ENCODE measurements at regions not wholly inside any gene's neighbourhood (a gene's known extent, or its start where the extent isn't known, plus 50 kb on each side); places are given as distances from the start of the nearest gene placed in this dataset.

- H3K4me1 ChIP-seq (ENCODE audit: control insufficient read depth, insufficient read depth, low read length, poor library complexity, severe bottlenecking): no peaks in the 10 kb centered on the region
- H3K9me3 ChIP-seq (ENCODE audit: control insufficient read depth, low read length): no peaks in the 10 kb centered on the region
- DNase-seq: no peak
- no peaks in the 10 kb centered on the region for H3K27me3 ChIP-seq (replicated peaks; ENCODE audit: control insufficient read depth, insufficient read depth, low read length, poor library complexity, severe bottlenecking)
- no peak overlapping the region for H3K27ac ChIP-seq (ENCODE audit: insufficient read depth, low read length, poor library complexity, severe bottlenecking)
- H3K36me3 ChIP-seq (ENCODE audit: control insufficient read depth, insufficient read depth, low read length): no peaks in the 10 kb centered on the region
- no peak overlapping the region for H3K4me3 ChIP-seq (ENCODE audit: insufficient read depth, low read depth, low read length, poor library complexity, severe bottlenecking)
These were observed 252.5 kb downstream of the TLE4 start for GRCh38 chr9:79824265-79824664.

GRCh38 chr9:79817438-79818004 lies 245.8 kb downstream of the TLE4 start:
- no peak for DNase-seq
- no peak overlapping the region for H3K4me3 ChIP-seq (ENCODE audit: insufficient read depth, low read depth, low read length, poor library complexity, severe bottlenecking)
- H3K9me3 ChIP-seq (ENCODE audit: control insufficient read depth, low read length): no peaks in the 10 kb centered on the region
- no peaks in the 10 kb centered on the region for H3K36me3 ChIP-seq (ENCODE audit: control insufficient read depth, insufficient read depth, low read length)
- H3K27ac ChIP-seq (ENCODE audit: insufficient read depth, low read length, poor library complexity, severe bottlenecking): no peak overlapping the region
- H3K27me3 ChIP-seq (replicated peaks; ENCODE audit: control insufficient read depth, insufficient read depth, low read length, poor library complexity, severe bottlenecking): no peaks in the 10 kb centered on the region
- H3K4me1 ChIP-seq (ENCODE audit: control insufficient read depth, insufficient read depth, low read length, poor library complexity, severe bottlenecking): no peaks in the 10 kb centered on the region

- no peaks in the 10 kb centered on the region for H3K36me3 ChIP-seq (ENCODE audit: control insufficient read depth, insufficient read depth, low read length)
- no peaks in the 10 kb centered on the region for H3K9me3 ChIP-seq (ENCODE audit: control insufficient read depth, low read length)
- peaks cover 3% of the 10 kb centered on the region for H3K4me1 ChIP-seq (ENCODE audit: control insufficient read depth, insufficient read depth, low read length, poor library complexity, severe bottlenecking)
- H3K4me3 ChIP-seq (ENCODE audit: insufficient read depth, low read depth, low read length, poor library complexity, severe bottlenecking): no peak overlapping the region
- H3K27ac ChIP-seq (ENCODE audit: insufficient read depth, low read length, poor library complexity, severe bottlenecking): no peak overlapping the region
- DNase-seq: no peak
- H3K27me3 ChIP-seq (replicated peaks; ENCODE audit: control insufficient read depth, insufficient read depth, low read length, poor library complexity, severe bottlenecking): no peaks in the 10 kb centered on the region
These were observed 241.5 kb downstream of the TLE4 start for GRCh38 chr9:79813258-79813638.

- Histone ChIP-seq H3K9me3 (ENCODE audit: control insufficient read depth, low read length) (no peaks in the 10 kb centered on the region), H3K4me3 (ENCODE audit: insufficient read depth, low read depth, low read length, poor library complexity, severe bottlenecking) (peak overlapping the region; percentile 37), H3K4me1 (ENCODE audit: control insufficient read depth, insufficient read depth, low read length, poor library complexity, severe bottlenecking) (peaks cover 3% of the 10 kb centered on the region), H3K27ac (ENCODE audit: insufficient read depth, low read length, poor library complexity, severe bottlenecking) (no peak overlapping the region), H3K27me3 (replicated peaks; ENCODE audit: control insufficient read depth, insufficient read depth, low read length, poor library complexity, severe bottlenecking) (no peaks in the 10 kb centered on the region), H3K36me3 (ENCODE audit: control insufficient read depth, insufficient read depth, low read length) (no peaks in the 10 kb centered on the region)
- DNase-seq: no peak
These were observed 240.9 kb downstream of the TLE4 start for GRCh38 chr9:79812507-79813257.

- H3K36me3 ChIP-seq (ENCODE audit: control insufficient read depth, insufficient read depth, low read length): no peaks in the 10 kb centered on the region
- H3K27ac ChIP-seq (ENCODE audit: insufficient read depth, low read length, poor library complexity, severe bottlenecking): no peak overlapping the region
- no peak overlapping the region for H3K4me3 ChIP-seq (ENCODE audit: insufficient read depth, low read depth, low read length, poor library complexity, severe bottlenecking)
- peaks cover 3% of the 10 kb centered on the region for H3K4me1 ChIP-seq (ENCODE audit: control insufficient read depth, insufficient read depth, low read length, poor library complexity, severe bottlenecking)
- no peaks in the 10 kb centered on the region for H3K9me3 ChIP-seq (ENCODE audit: control insufficient read depth, low read length)
- no peaks in the 10 kb centered on the region for H3K27me3 ChIP-seq (replicated peaks; ENCODE audit: control insufficient read depth, insufficient read depth, low read length, poor library complexity, severe bottlenecking)
- DNase-seq: no peak
These were observed 240.3 kb downstream of the TLE4 start for GRCh38 chr9:79812099-79812498.

GRCh38 chr9:79809931-79810330 lies 238.2 kb downstream of the TLE4 start:
- Histone ChIP-seq H3K27ac (ENCODE audit: insufficient read depth, low read length, poor library complexity, severe bottlenecking) (no peak overlapping the region), H3K36me3 (ENCODE audit: control insufficient read depth, insufficient read depth, low read length) (no peaks in the 10 kb centered on the region), H3K4me1 (ENCODE audit: control insufficient read depth, insufficient read depth, low read length, poor library complexity, severe bottlenecking) (peaks cover 3% of the 10 kb centered on the region), H3K4me3 (ENCODE audit: insufficient read depth, low read depth, low read length, poor library complexity, severe bottlenecking) (no peak overlapping the region), H3K27me3 (replicated peaks; ENCODE audit: control insufficient read depth, insufficient read depth, low read length, poor library complexity, severe bottlenecking) (no peaks in the 10 kb centered on the region), H3K9me3 (ENCODE audit: control insufficient read depth, low read length) (no peaks in the 10 kb centered on the region)
- DNase-seq: no peak

- H3K4me3 ChIP-seq (ENCODE audit: insufficient read depth, low read depth, low read length, poor library complexity, severe bottlenecking): no peak overlapping the region
- no peaks in the 10 kb centered on the region for H3K9me3 ChIP-seq (ENCODE audit: control insufficient read depth, low read length)
- no peaks in the 10 kb centered on the region for H3K27me3 ChIP-seq (replicated peaks; ENCODE audit: control insufficient read depth, insufficient read depth, low read length, poor library complexity, severe bottlenecking)
- H3K36me3 ChIP-seq (ENCODE audit: control insufficient read depth, insufficient read depth, low read length): no peaks in the 10 kb centered on the region
- no peak for DNase-seq
- no peak overlapping the region for H3K27ac ChIP-seq (ENCODE audit: insufficient read depth, low read length, poor library complexity, severe bottlenecking)
- peaks cover 3% of the 10 kb centered on the region for H3K4me1 ChIP-seq (ENCODE audit: control insufficient read depth, insufficient read depth, low read length, poor library complexity, severe bottlenecking)
These were observed 237.6 kb downstream of the TLE4 start for GRCh38 chr9:79809316-79809876.

GRCh38 chr9:79807971-79808370 lies 236.2 kb downstream of the TLE4 start:
- Histone ChIP-seq H3K27me3 (replicated peaks; ENCODE audit: control insufficient read depth, insufficient read depth, low read length, poor library complexity, severe bottlenecking) (no peaks in the 10 kb centered on the region), H3K36me3 (ENCODE audit: control insufficient read depth, insufficient read depth, low read length) (no peaks in the 10 kb centered on the region), H3K4me3 (ENCODE audit: insufficient read depth, low read depth, low read length, poor library complexity, severe bottlenecking) (no peak overlapping the region), H3K4me1 (ENCODE audit: control insufficient read depth, insufficient read depth, low read length, poor library complexity, severe bottlenecking) (peaks cover 3% of the 10 kb centered on the region), H3K27ac (ENCODE audit: insufficient read depth, low read length, poor library complexity, severe bottlenecking) (no peak overlapping the region), H3K9me3 (ENCODE audit: control insufficient read depth, low read length) (no peaks in the 10 kb centered on the region)
- no peak for DNase-seq

- H3K4me3 ChIP-seq (ENCODE audit: insufficient read depth, low read depth, low read length, poor library complexity, severe bottlenecking): no peak overlapping the region
- no peaks in the 10 kb centered on the region for H3K9me3 ChIP-seq (ENCODE audit: control insufficient read depth, low read length)
- H3K36me3 ChIP-seq (ENCODE audit: control insufficient read depth, insufficient read depth, low read length): no peaks in the 10 kb centered on the region
- no peaks in the 10 kb centered on the region for H3K27me3 ChIP-seq (replicated peaks; ENCODE audit: control insufficient read depth, insufficient read depth, low read length, poor library complexity, severe bottlenecking)
- H3K27ac ChIP-seq (ENCODE audit: insufficient read depth, low read length, poor library complexity, severe bottlenecking): no peak overlapping the region
- no peak for DNase-seq
- peaks cover 3% of the 10 kb centered on the region for H3K4me1 ChIP-seq (ENCODE audit: control insufficient read depth, insufficient read depth, low read length, poor library complexity, severe bottlenecking)
These were observed 234.3 kb downstream of the TLE4 start for GRCh38 chr9:79806086-79806485.

- no peaks in the 10 kb centered on the region for H3K27me3 ChIP-seq (replicated peaks; ENCODE audit: control insufficient read depth, insufficient read depth, low read length, poor library complexity, severe bottlenecking)
- H3K9me3 ChIP-seq (ENCODE audit: control insufficient read depth, low read length): no peaks in the 10 kb centered on the region
- DNase-seq: no peak
- H3K4me1 ChIP-seq (ENCODE audit: control insufficient read depth, insufficient read depth, low read length, poor library complexity, severe bottlenecking): no peaks in the 10 kb centered on the region
- H3K36me3 ChIP-seq (ENCODE audit: control insufficient read depth, insufficient read depth, low read length): no peaks in the 10 kb centered on the region
- no peak overlapping the region for H3K4me3 ChIP-seq (ENCODE audit: insufficient read depth, low read depth, low read length, poor library complexity, severe bottlenecking)
- no peak overlapping the region for H3K27ac ChIP-seq (ENCODE audit: insufficient read depth, low read length, poor library complexity, severe bottlenecking)
These were observed 229.7 kb downstream of the TLE4 start for GRCh38 chr9:79801459-79801858.
